KMS-11 (cell line): ENCODE measurements at regions not wholly inside any gene's neighbourhood (a gene's known extent, or its start where the extent isn't known, plus 50 kb on each side); places are given as distances from the start of the nearest gene placed in this dataset.

ENCODE experiments used
- H2AFZ ChIP-seq: fragments of 200-600 bp; sonication (generic); 2 replicates; pipeline ENCODE4 v1.6.1; 2016; ENCODE audit warnings: antibody characterized with exemption, mixed run types, low read depth
- H3K27ac ChIP-seq: fragments of 200-600 bp; sonication (generic); 2 replicates; pipeline ENCODE4 v1.6.1; 2016; ENCODE audit warnings: mild to moderate bottlenecking, mixed run types
- H3K27me3 ChIP-seq: fragments of 200-600 bp; sonication (generic); 2 replicates; pipeline ENCODE4 v1.6.1; 2017; ENCODE audit warnings: mild to moderate bottlenecking, low read depth, mixed run types, moderate library complexity; ENCODE audit not compliant: insufficient read depth
- H3K36me3 ChIP-seq: fragments of 200-600 bp; sonication (generic); 2 replicates; pipeline ENCODE4 v1.6.1; 2017; ENCODE audit warnings: mild to moderate bottlenecking, mixed run types; ENCODE audit not compliant: insufficient read depth
- H3K4me1 ChIP-seq: fragments of 200-600 bp; sonication (generic); 2 replicates; pipeline ENCODE4 v1.6.1; 2016; ENCODE audit warnings: mild to moderate bottlenecking, low read depth, mixed run types; ENCODE audit not compliant: poor library complexity, severe bottlenecking
- H3K4me2 ChIP-seq: fragments of 200-600 bp; sonication (generic); 2 replicates; pipeline ENCODE4 v1.7.0; 2016; ENCODE audit warnings: mild to moderate bottlenecking, mixed run types
- H3K4me3 ChIP-seq: fragments of 200-600 bp; sonication (generic); IDR thresholded peaks from 2 replicates; pipeline ENCODE4 v1.6.1; 2017; ENCODE audit warnings: low read depth, low read length, mixed read lengths; ENCODE audit not compliant: insufficient read depth
- H3K79me2 ChIP-seq: fragments of 200-600 bp; sonication (generic); 2 replicates; pipeline ENCODE4 v1.6.1; 2016; ENCODE audit warnings: low read depth, mixed run types; ENCODE audit not compliant: insufficient read depth
- H3K9ac ChIP-seq: fragments of 200-600 bp; sonication (generic); 2 replicates; pipeline ENCODE4 v1.6.1; 2016; ENCODE audit warnings: mild to moderate bottlenecking, mixed run types
- H4K20me1 ChIP-seq: fragments of 200-600 bp; sonication (generic); 2 replicates; pipeline ENCODE4 v1.6.1; 2016; ENCODE audit warnings: mild to moderate bottlenecking, mixed run types; ENCODE audit not compliant: insufficient read depth
- TF ChIP-seq, protein P1 (sequence below): fragments of 200-600 bp; sonication (generic); conservative IDR thresholded peaks from 2 replicates; pipeline ENCODE4 v1.6.1; 2017; ENCODE audit warnings: low read depth, mild to moderate bottlenecking, antibody characterized with exemption, low read length, moderate library complexity, mixed read lengths

DNA sequence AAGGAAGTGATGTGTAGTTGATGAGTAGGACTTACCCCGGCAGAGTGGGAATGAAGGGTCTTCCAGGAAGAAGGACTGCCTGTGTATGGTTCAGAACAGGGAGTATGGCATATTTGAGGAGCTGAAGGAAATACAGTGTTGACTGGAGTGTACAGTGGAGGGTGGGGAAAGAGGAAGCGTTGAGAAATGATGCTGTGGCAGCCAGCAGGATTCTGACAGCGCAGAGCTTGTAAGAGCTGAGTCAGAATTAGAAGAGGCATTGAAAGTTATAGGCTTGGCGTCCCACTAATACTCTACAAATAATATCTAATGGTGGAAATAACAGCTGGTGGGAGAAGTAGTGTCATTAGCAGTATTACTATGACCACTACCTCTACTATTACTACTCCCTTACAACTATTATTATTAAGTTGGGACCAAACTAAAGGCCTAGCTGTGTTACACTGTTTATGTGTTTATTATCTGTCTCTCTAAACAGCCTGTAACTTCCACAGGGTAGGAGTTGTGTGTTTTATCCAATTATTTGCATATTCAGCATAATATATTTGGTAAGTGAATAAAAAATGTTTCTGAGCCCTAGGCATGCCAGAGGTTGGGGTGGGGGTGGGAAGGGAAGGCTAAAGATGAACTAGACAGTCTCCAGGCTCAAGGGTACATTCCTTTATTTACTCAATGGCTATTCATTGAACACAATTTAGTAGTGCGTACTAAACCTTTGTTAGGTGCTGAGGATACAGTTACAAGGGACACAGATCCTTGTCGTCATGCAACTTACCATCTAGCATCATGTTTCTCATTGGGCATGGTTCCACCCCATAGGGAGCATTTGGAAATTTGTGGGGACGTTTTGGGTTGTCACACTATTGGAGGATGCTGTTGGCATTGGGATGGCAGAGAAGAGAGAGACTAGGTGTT, 428.8 kb upstream of the ONECUT1 start:
- H3K27ac ChIP-seq, result no peak overlapping the region
- H3K27me3 ChIP-seq, result no peaks in the 10 kb centered on the region
- H3K9ac ChIP-seq, result no peak overlapping the region
- no peak overlapping the region for H3K4me2 ChIP-seq
- TF ChIP-seq, protein P1, sequence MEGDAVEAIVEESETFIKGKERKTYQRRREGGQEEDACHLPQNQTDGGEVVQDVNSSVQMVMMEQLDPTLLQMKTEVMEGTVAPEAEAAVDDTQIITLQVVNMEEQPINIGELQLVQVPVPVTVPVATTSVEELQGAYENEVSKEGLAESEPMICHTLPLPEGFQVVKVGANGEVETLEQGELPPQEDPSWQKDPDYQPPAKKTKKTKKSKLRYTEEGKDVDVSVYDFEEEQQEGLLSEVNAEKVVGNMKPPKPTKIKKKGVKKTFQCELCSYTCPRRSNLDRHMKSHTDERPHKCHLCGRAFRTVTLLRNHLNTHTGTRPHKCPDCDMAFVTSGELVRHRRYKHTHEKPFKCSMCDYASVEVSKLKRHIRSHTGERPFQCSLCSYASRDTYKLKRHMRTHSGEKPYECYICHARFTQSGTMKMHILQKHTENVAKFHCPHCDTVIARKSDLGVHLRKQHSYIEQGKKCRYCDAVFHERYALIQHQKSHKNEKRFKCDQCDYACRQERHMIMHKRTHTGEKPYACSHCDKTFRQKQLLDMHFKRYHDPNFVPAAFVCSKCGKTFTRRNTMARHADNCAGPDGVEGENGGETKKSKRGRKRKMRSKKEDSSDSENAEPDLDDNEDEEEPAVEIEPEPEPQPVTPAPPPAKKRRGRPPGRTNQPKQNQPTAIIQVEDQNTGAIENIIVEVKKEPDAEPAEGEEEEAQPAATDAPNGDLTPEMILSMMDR, result no peak
- H3K36me3 ChIP-seq, result no peaks in the 10 kb centered on the region
- no peak overlapping the region for H2AFZ ChIP-seq
- no peaks in the 10 kb centered on the region for H3K4me1 ChIP-seq
- no peak overlapping the region for H3K4me3 ChIP-seq
- no peaks in the 10 kb centered on the region for H4K20me1 ChIP-seq
- no peaks in the 10 kb centered on the region for H3K79me2 ChIP-seq

DNA sequence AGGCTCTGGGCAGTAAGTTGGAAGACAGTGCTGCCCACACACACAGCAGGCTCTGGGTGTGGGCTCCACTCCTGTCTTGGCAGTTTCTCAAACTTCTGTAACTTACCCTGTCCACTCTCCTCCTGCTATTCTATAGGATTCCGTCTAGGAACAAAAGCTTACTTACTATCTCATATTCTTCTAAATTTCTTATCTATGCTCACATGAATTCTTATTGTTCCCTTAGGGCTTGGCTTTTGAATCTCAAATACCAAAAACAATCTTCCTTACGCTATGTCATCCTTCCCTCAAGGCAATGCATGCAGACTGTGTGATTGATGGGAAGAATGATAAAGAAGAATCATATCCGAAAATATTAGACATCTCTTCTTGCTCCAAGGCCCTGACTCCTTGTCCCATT, 425.9 kb upstream of the ONECUT1 start:
- H3K27me3 ChIP-seq, result no peaks in the 10 kb centered on the region
- no peaks in the 10 kb centered on the region for H3K79me2 ChIP-seq
- H3K9ac ChIP-seq, result no peak overlapping the region
- H3K4me3 ChIP-seq, result no peak overlapping the region
- no peak overlapping the region for H3K27ac ChIP-seq
- H3K36me3 ChIP-seq, result no peaks in the 10 kb centered on the region
- TF ChIP-seq, protein P1, result no peak
- H2AFZ ChIP-seq, result no peak overlapping the region
- H3K4me1 ChIP-seq, result no peaks in the 10 kb centered on the region
- H4K20me1 ChIP-seq, result no peaks in the 10 kb centered on the region
- no peak overlapping the region for H3K4me2 ChIP-seq

DNA sequence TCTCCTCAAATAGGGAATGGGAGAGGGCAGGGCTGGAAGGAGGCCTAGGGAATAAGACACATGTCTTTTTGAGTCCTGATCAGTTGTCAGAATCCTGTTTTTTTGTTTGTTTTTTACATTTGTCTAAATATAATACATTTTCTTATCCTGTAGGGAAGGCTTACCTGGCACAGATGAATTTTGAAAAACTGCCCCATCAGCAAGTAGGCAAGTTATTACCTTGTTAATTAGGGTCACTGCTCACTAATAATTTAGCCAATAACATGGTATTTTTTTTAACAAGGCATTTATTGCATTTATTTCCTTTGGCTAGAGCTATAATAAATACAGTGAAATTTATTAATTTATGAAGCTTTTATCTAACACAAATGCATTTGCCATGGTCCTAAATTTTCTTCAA, 423.2 kb upstream of the ONECUT1 start:
- Histone ChIP-seq H3K9ac (no peak overlapping the region), H3K4me3 (no peak overlapping the region), H3K27me3 (no peaks in the 10 kb centered on the region), H3K4me1 (no peaks in the 10 kb centered on the region), H3K79me2 (no peaks in the 10 kb centered on the region), H3K27ac (no peak overlapping the region), H3K4me2 (no peak overlapping the region), H2AFZ (no peak overlapping the region), H4K20me1 (no peaks in the 10 kb centered on the region), H3K36me3 (no peaks in the 10 kb centered on the region)
- TF ChIP-seq, protein P1, result no peak

DNA sequence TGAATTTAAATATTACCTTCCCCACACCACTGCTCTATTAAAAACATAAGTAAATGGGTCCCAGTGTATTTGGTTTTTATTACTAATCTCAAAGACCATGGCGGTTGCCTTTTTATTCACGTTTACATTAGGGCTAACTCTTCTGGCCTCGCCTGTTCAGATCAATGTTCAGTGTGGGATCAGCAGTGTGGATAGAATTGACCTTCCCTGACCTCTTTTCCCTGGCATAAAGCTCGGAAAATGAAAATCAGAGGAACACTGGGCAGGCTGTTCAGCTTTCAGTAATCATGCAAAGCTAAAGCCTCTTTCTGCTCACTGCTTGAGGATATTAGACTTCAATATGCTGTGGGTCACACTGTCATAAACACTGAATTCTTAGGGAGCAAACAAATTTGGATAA, 422.6 kb upstream of the ONECUT1 start:
- H3K4me1 ChIP-seq, result no peaks in the 10 kb centered on the region
- no peak overlapping the region for H3K9ac ChIP-seq
- no peaks in the 10 kb centered on the region for H3K79me2 ChIP-seq
- no peak overlapping the region for H2AFZ ChIP-seq
- no peaks in the 10 kb centered on the region for H3K27me3 ChIP-seq
- no peak overlapping the region for H3K4me2 ChIP-seq
- no peak overlapping the region for H3K4me3 ChIP-seq
- no peaks in the 10 kb centered on the region for H3K36me3 ChIP-seq
- TF ChIP-seq, protein P1, result no peak
- H4K20me1 ChIP-seq, result no peaks in the 10 kb centered on the region
- H3K27ac ChIP-seq, result no peak overlapping the region
